Fibroblast of lung (primary cell): ENCODE measurements at regions not wholly inside any gene's neighbourhood (a gene's known extent, or its start where the extent isn't known, plus 50 kb on each side); places are given as distances from the start of the nearest gene placed in this dataset.

Source experiments
- DNase-seq, 2 donors: peaks; one replicate each; pipeline versions ENCODE4 v3.0.0 to v3.0.0-alpha.2; 2010; ENCODE audit warnings: low read depth in 2 of 2
- H2AFZ ChIP-seq: 2 replicates; pipeline ENCODE4 v1.5.1; 2012; ENCODE audit warnings: low read length, control low read depth, inconsistent platforms
- H3K27ac ChIP-seq: 2 replicates; pipeline ENCODE4 v1.5.1; 2011; ENCODE audit warnings: low read length, control low read depth; ENCODE audit not compliant: insufficient read depth
- H3K27me3 ChIP-seq: 2 replicates; pipeline ENCODE4 v1.5.1; 2011; ENCODE audit warnings: mild to moderate bottlenecking, low read length; ENCODE audit not compliant: control insufficient read depth, insufficient read depth
- H3K36me3 ChIP-seq: 2 replicates; pipeline ENCODE4 v1.5.1; 2011; ENCODE audit warnings: low read length; ENCODE audit not compliant: control insufficient read depth, insufficient read depth
- H3K4me1 ChIP-seq: 2 replicates; pipeline ENCODE4 v1.5.1; 2011; ENCODE audit warnings: low read length; ENCODE audit not compliant: control insufficient read depth, insufficient read depth; ENCODE audit errors: extremely low read depth
- H3K4me2 ChIP-seq: 2 replicates; pipeline ENCODE4 v1.5.1; 2011; ENCODE audit warnings: low read length, control low read depth; ENCODE audit not compliant: insufficient read depth; ENCODE audit errors: extremely low read depth
- H3K4me3 ChIP-seq, 4 experiments: fragments of 200-600 bp in 1 of 4; sonication (generic) in 1 of 4; replicated peaks in 1 of 4; 2 replicates each; pipeline ENCODE4 v1.5.1; 2011 to 2016; ENCODE audit warnings: low read length in 4 of 4, low read depth in 3 of 4, mild to moderate bottlenecking in 3 of 4, control low read depth in 2 of 4, inconsistent platforms in 1 of 4, mixed read lengths in 1 of 4; ENCODE audit not compliant: insufficient read depth in 1 of 4; ENCODE audit errors: control extremely low read depth in 1 of 4
- H3K79me2 ChIP-seq: 2 replicates; pipeline ENCODE4 v1.5.1; 2012; ENCODE audit warnings: mild to moderate bottlenecking, low read length, inconsistent platforms; ENCODE audit not compliant: control insufficient read depth, insufficient read depth
- H3K9ac ChIP-seq: 2 replicates; pipeline ENCODE4 v1.5.1; 2011; ENCODE audit warnings: mild to moderate bottlenecking, low read length, control low read depth; ENCODE audit not compliant: insufficient read depth
- H3K9me3 ChIP-seq: 2 replicates; pipeline ENCODE4 v1.5.1; 2012; ENCODE audit warnings: low read depth, low read length; ENCODE audit not compliant: control insufficient read depth, insufficient read depth
- H4K20me1 ChIP-seq: 2 replicates; pipeline ENCODE4 v1.5.1; 2011; ENCODE audit warnings: low read length; ENCODE audit not compliant: control insufficient read depth, insufficient read depth; ENCODE audit errors: extremely low read depth
- EZH2 ChIP-seq: IDR thresholded peaks from 2 replicates; pipeline ENCODE4 v1.5.1; 2012; ENCODE audit warnings: low read length, control low read depth, mild to moderate bottlenecking; ENCODE audit errors: missing control alignments
- TF ChIP-seq, protein P1 (sequence below), 2 donors: IDR thresholded peaks in 1 of 2; conservative IDR thresholded peaks in 1 of 2; 1 replicate in 1 of 2; 2 replicates in 1 of 2; pipeline ENCODE4 v1.5.1; 2011 to 2012; ENCODE audit warnings: low read length in 2 of 2, control low read depth in 1 of 2, inconsistent platforms in 1 of 2, low read depth in 1 of 2, mild to moderate bottlenecking in 1 of 2

DNA sequence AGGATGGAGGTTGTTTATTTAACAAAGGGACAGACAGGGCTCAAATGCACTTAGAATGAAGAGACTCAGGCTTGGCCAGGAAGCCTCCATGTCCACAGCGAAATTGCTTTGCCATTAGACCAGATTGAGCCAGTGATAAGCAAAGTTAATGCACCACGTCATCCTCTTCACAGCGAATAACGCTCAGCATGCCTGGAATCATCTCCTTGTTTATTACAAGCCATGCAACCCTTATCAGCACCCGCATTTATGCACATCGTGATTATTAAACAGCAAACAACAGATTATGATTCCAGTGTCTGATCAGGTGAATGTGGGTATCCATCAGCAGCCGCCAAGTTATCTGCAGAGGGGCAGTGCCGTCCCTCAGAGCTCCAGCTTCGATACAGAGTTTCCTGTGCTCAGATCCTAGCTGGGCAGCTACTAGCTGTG lies 175.0 kb upstream of the TMEM132C start:
- Histone ChIP-seq H3K4me2 (no peak overlapping the region), H3K9me3 (no peaks in the 10 kb centered on the region), H4K20me1 (no peaks in the 10 kb centered on the region), H3K27ac (no peak overlapping the region), H2AFZ (no peak overlapping the region), H3K36me3 (no peaks in the 10 kb centered on the region), H3K9ac (no peak overlapping the region), H3K4me3 (no peak overlapping the region), H3K79me2 (no peaks in the 10 kb centered on the region), H3K27me3 (no peaks in the 10 kb centered on the region), H3K4me1 (no peaks in the 10 kb centered on the region)
- TF ChIP-seq, protein P1, sequence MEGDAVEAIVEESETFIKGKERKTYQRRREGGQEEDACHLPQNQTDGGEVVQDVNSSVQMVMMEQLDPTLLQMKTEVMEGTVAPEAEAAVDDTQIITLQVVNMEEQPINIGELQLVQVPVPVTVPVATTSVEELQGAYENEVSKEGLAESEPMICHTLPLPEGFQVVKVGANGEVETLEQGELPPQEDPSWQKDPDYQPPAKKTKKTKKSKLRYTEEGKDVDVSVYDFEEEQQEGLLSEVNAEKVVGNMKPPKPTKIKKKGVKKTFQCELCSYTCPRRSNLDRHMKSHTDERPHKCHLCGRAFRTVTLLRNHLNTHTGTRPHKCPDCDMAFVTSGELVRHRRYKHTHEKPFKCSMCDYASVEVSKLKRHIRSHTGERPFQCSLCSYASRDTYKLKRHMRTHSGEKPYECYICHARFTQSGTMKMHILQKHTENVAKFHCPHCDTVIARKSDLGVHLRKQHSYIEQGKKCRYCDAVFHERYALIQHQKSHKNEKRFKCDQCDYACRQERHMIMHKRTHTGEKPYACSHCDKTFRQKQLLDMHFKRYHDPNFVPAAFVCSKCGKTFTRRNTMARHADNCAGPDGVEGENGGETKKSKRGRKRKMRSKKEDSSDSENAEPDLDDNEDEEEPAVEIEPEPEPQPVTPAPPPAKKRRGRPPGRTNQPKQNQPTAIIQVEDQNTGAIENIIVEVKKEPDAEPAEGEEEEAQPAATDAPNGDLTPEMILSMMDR (conservative IDR thresholded peaks at IDR 0.05 in 1 of 2, IDR thresholded peaks at IDR 0.05 in 1 of 2; ENCODE audit: low read depth in 1 of 2, low read length in 2 of 2), result no peak
- DNase-seq, result no peak

DNA sequence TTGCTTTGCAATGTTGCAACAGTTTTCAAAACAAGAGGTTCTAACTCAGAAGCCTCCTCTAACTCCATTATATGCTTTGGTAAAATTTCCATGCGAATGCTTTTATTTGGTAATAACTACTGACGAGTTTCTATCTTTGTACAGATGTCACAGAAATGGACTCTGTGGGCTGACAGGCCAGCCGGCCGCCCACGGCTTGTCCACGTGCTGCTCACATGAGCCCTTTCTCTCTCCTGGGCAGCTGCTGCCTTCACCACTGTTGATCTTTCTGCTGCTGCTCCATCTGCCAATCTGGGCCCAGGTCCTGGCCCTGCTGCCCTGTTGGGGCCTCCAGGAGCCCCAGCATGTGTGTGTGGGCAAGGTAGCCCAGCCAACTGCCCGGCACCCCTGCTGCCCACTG lies 168.2 kb upstream of the TMEM132C start:
- no peak for TF ChIP-seq EZH2
- TF ChIP-seq, protein P1 (conservative IDR thresholded peaks at IDR 0.05 in 1 of 2, IDR thresholded peaks at IDR 0.05 in 1 of 2; ENCODE audit: low read depth in 1 of 2, low read length in 2 of 2), result no peak
- Histone ChIP-seq H2AFZ (no peak overlapping the region), H3K4me1 (no peaks in the 10 kb centered on the region), H3K27ac (no peak overlapping the region), H4K20me1 (no peaks in the 10 kb centered on the region), H3K4me2 (no peak overlapping the region), H3K4me3 (no peak overlapping the region), H3K79me2 (no peaks in the 10 kb centered on the region), H3K9ac (no peak overlapping the region), H3K36me3 (no peaks in the 10 kb centered on the region), H3K9me3 (no peaks in the 10 kb centered on the region), H3K27me3 (no peaks in the 10 kb centered on the region)
- DNase-seq, result no peak

DNA sequence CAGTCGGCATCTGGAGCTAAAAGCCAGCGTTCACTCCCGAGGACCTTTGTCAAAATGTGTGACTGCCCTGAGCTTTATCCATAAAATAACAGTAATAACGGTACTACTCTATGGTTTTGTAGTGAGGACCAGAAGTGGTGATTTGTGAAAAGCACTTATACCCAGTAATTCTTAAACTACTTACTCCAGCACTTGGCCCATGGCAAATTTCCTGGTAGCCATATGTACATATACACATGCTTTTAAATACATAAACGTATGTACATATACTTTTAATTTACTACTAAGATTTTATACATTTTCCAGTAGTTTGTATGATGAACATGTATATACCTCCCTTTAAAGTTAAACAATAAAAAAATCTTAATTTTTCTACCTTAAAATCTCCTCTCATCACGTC lies 163.8 kb upstream of the TMEM132C start:
- H3K4me1 ChIP-seq, result no peaks in the 10 kb centered on the region
- no peak overlapping the region for H3K27ac ChIP-seq
- H2AFZ ChIP-seq, result no peak overlapping the region
- H3K9ac ChIP-seq, result no peak overlapping the region
- H4K20me1 ChIP-seq, result no peaks in the 10 kb centered on the region
- no peaks in the 10 kb centered on the region for H3K27me3 ChIP-seq
- no peak overlapping the region for H3K4me3 ChIP-seq
- no peak overlapping the region for H3K4me2 ChIP-seq
- TF ChIP-seq EZH2, result no peak
- TF ChIP-seq, protein P1 (conservative IDR thresholded peaks at IDR 0.05 in 1 of 2, IDR thresholded peaks at IDR 0.05 in 1 of 2; ENCODE audit: low read depth in 1 of 2, low read length in 2 of 2), result no peak
- no peak for DNase-seq
- H3K79me2 ChIP-seq, result no peaks in the 10 kb centered on the region
- no peaks in the 10 kb centered on the region for H3K36me3 ChIP-seq
- no peaks in the 10 kb centered on the region for H3K9me3 ChIP-seq
